ENCODE measurements at regions not wholly inside any gene's neighbourhood (a gene's known extent, or its start where the extent isn't known, plus 50 kb on each side); places are given as distances from the start of the nearest gene placed in this dataset.
"Not testable (repeated sequence)": the region's sequence is repeated elsewhere in the genome, so short reads cannot be mapped to it uniquely, and the experiment has no call there.

- not testable (repeated sequence) for DNase-seq (ENCODE audit: low read depth)
Observed at GRCh38 chr2:91422102-91422501, 2730.6 kb downstream of the RPIA start.

DNA sequence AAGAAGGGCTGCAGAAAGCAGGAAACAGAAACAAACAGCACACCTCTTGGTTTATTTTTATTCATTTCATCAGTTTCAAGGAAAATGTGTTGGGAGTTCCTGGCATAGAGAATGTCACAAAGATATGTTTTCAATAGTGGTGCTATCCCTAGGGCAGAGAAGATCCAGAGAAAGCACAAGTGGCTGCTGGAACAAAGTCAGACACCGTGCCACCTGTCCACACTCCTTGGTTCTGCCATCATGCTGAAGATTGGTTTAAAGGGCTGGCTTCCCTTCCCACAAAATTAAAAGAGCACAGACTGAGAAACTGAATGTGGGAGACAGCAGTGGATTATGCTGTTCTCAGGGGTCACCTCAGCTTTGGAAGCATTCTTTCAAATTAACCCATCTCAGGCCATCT, 2735.7 kb downstream of the RPIA start:
- not testable (repeated sequence) for DNase-seq (ENCODE audit: low read depth)

DNA sequence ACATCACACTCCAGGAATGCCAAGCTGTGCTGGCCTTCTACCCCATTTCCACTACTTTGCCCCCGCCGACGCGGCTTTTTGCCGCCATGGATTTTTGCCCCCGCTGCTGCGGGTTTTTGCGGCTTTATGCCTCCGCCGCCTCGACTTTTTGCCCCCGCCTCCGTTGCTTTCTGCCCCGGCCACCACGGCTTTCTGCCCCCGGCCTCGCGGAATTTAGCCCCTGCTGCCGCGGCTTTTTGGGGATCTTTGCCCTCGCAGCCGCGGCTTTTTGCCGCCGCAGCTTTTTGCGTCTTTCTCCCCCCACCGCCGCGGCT, 2750.4 kb downstream of the RPIA start:
- not testable (repeated sequence) for DNase-seq (ENCODE audit: low read depth)

- DNase-seq (ENCODE audit: low read depth) = peak; percentile 17
Observed at GRCh38 chr2:91442246-91442905, 2750.9 kb downstream of the RPIA start.

GRCh38 chr2:91442906-91443729, 2751.6 kb downstream of the RPIA start:
- not testable (repeated sequence) for DNase-seq (ENCODE audit: low read depth)

DNA sequence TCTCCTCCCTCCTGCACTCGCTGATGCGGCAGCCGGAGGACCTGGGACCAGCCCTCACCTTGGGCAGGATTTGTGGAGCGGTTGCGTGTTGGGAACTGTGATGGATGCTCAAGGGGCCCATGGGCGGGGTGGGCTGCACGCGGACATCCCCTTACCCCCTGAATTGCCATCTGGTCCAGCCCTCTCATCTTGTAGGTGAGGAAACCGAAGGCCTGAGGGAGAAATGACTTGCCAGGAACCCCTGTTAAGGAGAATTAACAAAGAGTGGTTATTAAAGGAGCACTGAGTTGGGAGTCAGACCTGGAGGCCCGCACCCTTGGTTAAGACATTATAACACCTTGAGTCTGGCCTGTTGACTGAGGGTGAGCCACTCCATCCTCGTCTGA, 2752.2 kb downstream of the RPIA start:
- not testable (repeated sequence) for DNase-seq (ENCODE audit: low read depth)

DNA sequence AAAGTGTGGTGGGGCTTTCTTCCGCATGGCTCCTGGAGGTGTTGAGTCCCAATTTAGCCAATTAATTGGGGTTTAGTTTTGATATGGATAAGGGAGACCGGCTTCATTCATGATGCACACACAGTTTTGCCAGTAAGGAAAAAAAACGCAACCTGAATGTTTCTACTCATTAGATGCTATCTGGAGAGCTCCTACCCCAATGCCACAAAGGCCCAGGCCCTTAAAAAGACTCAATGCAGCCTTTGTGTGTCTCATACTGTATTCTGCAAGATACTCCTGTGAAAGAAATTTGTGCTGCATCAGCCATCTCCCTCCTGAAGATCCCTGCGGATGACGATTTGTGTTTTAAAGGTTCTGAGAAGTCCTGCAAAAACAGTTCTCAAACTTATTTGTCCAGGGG, 2754.2 kb downstream of the RPIA start:
- DNase-seq (ENCODE audit: low read depth) = not testable (repeated sequence)

- not testable (repeated sequence) for DNase-seq (ENCODE audit: low read depth)
Observed at GRCh38 chr2:91446489-91446888, 2755.0 kb downstream of the RPIA start.

DNA sequence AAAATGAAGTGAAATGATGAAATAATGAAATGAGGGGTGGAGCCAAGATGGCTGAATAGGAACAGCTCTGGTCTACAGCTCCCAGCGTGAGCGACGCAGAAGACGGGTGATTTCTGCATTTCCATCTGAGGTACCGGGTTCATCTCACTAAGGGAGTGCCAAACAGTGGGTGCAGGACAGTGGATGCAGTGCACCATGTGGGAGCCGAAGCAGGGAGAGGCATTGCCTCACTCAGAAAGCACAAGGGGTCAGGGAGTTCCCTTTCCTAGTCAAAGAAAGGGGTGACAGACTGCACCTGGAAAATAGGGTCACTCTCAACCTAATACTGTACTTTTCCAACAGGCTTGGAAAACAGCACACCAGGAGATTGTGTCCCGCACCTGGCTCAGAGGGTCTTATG, 2755.4 kb downstream of the RPIA start:
- not testable (repeated sequence) for DNase-seq (ENCODE audit: low read depth)

- DNase-seq (ENCODE audit: low read depth) = not testable (repeated sequence)
Observed at GRCh38 chr2:91447508-91447907, 2756.0 kb downstream of the RPIA start.

GRCh38 chr2:91462292-91462691, 2770.8 kb downstream of the RPIA start:
- DNase-seq (ENCODE audit: low read depth) = not testable (repeated sequence)

- not testable (repeated sequence) for DNase-seq (ENCODE audit: low read depth)
Observed at GRCh38 chr2:91463007-91463406, 2771.5 kb downstream of the RPIA start.

DNA sequence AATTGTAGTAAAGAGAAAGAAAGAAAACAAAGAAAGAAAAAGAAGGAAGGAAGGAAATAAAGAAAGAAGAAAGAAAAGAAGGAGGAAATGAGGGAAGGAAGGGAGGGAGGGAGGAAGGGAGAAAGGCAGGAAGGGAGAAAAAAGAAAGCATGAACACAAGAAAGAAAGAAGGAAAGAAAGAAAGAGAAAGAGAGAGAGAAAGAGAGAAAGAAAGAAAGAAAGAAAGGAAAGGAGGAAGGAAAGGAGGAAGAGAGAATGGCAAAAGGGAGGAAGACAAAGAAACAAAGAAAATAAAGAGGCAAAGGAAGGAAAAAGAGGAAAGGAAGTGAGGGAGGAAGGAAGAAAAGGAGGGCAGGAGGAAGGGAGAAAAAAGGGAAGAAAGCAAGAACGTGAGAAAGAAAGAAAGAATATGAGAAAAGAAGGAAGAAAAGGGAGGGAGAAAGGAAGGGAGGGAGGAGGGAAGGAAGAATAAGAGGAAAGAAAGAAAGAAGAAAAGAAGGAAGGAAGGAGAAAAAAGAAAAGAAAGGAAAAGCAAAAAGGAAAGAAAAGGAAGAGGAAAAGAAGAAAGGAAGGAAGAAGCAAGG, 2775.4 kb downstream of the RPIA start:
- DNase-seq (ENCODE audit: low read depth) = not testable (repeated sequence)

- DNase-seq (ENCODE audit: low read depth) = not testable (repeated sequence)
Observed at GRCh38 chr2:91476244-91476935, 2784.9 kb downstream of the RPIA start.

- DNase-seq (ENCODE audit: low read depth) = not testable (repeated sequence)
Observed at GRCh38 chr2:91476936-91477246, 2785.4 kb downstream of the RPIA start.

GRCh38 chr2:91477291-91477690, 2785.8 kb downstream of the RPIA start:
- not testable (repeated sequence) for DNase-seq (ENCODE audit: low read depth)

DNA sequence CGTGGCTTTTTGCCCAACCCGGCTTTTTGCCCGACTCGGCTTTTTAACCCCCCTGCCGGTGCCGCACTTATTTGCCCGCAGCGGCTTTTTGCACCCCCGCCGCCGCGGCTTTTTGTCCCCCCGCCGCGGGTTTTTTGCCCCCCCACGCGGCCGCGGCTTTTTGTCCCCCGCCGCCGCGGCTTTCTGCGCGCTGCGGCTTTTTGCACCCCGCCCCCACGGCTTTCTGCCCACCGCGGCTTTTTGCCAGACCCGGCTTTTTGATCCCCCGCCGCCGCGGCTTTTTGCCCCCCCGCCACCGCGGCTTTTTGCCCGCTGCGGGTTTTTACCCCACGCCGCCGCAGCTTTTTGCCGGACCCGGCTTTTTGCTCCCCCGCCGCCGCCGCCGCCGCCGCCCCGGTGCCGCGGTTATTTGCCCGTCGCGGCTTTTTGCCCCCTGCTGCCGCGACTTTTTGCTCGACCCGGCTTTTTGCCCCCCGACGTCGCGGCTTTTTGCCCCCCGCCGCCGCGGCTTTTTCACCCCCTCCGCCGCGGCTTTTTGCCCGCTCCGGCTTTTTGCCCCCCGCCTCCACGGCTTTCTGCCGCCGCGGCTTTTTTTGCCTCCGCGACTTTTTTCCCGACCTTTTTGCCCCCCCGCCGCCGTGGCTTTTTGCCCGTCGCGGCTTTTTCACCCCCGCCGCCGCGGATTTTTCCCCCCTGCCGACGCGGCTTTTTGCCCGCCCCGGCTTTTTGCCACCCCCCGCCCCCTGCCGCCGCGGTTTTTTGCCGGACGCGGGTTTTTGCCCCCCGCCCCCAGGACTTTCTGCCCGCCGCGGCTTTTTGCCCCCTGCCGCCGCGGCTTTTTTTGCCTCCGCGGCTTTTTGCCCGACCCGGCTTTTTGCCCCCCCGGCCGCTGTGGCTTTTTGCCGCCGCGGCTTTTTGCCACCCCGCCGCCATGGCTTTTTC, 2786.5 kb downstream of the RPIA start:
- peak; percentile 29 for DNase-seq (ENCODE audit: low read depth)

GRCh38 chr2:91478851-91479718, 2787.6 kb downstream of the RPIA start:
- DNase-seq (ENCODE audit: low read depth) = peak; percentile 38

DNA sequence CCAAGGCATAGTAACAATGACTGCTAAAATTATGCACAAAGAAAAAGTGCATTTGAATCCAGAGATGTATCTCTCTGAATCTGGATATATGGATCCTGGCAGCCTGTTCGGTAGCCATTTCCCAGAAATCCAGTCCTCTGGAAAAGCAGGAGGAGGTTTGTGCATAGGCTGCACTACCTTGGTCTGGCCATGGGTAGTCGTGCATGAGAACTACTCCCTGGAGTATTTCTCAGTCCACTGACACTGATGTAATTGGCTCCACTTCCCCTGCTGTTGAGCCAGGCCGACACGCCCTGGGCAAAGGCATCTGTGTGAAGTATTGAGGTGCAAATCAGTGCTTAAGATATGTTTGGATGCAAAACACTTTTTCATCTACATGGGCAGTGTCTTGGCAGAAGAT, 2793.8 kb downstream of the RPIA start:
- DNase-seq (ENCODE audit: low read depth) = not testable (repeated sequence)
